Liver (tissue), 8 donors: ENCODE measurements at regions not wholly inside any gene's neighbourhood (a gene's known extent, or its start where the extent isn't known, plus 50 kb on each side); places are given as distances from the start of the nearest gene placed in this dataset.
A peak's percentile ranks its signal among the peaks of the same experiment; 100 is the strongest.

Experiments used
- DNase-seq: peaks from one replicate; pipeline ENCODE4 v3.0.0-alpha.2; 2017; ENCODE audit warnings: low spot score
- H3K27ac ChIP-seq, 2 donors: one replicate each; pipeline ENCODE4 v1.7.0; 2013; ENCODE audit warnings: inconsistent platforms in 2 of 2, low read length in 2 of 2, control low read depth in 1 of 2, low read depth in 1 of 2, mild to moderate bottlenecking in 1 of 2
- H3K27me3 ChIP-seq, 4 donors: one replicate each; pipeline versions ENCODE4 v1.6.1 to v1.7.0; 2013; ENCODE audit warnings: low read length in 3 of 4, inconsistent platforms in 1 of 4, mild to moderate bottlenecking in 1 of 4, moderate library complexity in 1 of 4; ENCODE audit not compliant: control insufficient read depth in 4 of 4, insufficient read depth in 4 of 4
- H3K36me3 ChIP-seq, 4 donors: one replicate each; pipeline versions ENCODE4 v1.6.1 to v1.7.0; 2013; ENCODE audit warnings: low read length in 3 of 4, mild to moderate bottlenecking in 3 of 4, low read depth in 1 of 4, moderate library complexity in 1 of 4; ENCODE audit not compliant: control insufficient read depth in 4 of 4, insufficient read depth in 3 of 4
- H3K4me1 ChIP-seq, 4 donors: one replicate each; pipeline versions ENCODE4 v1.6.1 to v1.7.0; 2013; ENCODE audit warnings: low read length in 3 of 4, mild to moderate bottlenecking in 3 of 4, moderate library complexity in 1 of 4; ENCODE audit not compliant: control insufficient read depth in 4 of 4, insufficient read depth in 4 of 4
- H3K4me3 ChIP-seq, 3 donors: one replicate each; pipeline versions ENCODE4 v1.6.1 to v1.7.0; 2013; ENCODE audit warnings: low read length in 3 of 3, control low read depth in 1 of 3, low read depth in 1 of 3, mild to moderate bottlenecking in 1 of 3
- H3K9ac ChIP-seq, 2 donors: one replicate each; pipeline ENCODE4 v1.7.0; 2013; ENCODE audit warnings: low read length in 2 of 2, mild to moderate bottlenecking in 2 of 2, moderate library complexity in 2 of 2, control low read depth in 1 of 2, low read depth in 1 of 2
- H3K9me3 ChIP-seq, 4 donors: one replicate each; pipeline versions ENCODE4 v1.6.1 to v1.7.0; 2013; ENCODE audit warnings: low read length in 3 of 4; ENCODE audit not compliant: control insufficient read depth in 4 of 4
- ATF3 ChIP-seq: IDR thresholded peaks from 2 replicates; pipeline ENCODE4 v1.6.1; 2016; ENCODE audit warnings: antibody characterized with exemption
- CTCF ChIP-seq: fragments of 150-350 bp; IDR thresholded peaks from 2 replicates; pipeline ENCODE4 v1.5.1; 2017; ENCODE audit warnings: improper control_type of control experiment, low read depth, low read length; ENCODE audit not compliant: missing input control
- EGR1 ChIP-seq, 2 donors: IDR thresholded peaks; 2 replicates each; pipeline ENCODE4 v1.6.1; 2016 to 2018; ENCODE audit warnings: antibody characterized with exemption in 2 of 2, low read depth in 2 of 2
- GABPA ChIP-seq, 2 donors: IDR thresholded peaks in 1 of 2; conservative IDR thresholded peaks in 1 of 2; 2 replicates each; pipeline ENCODE4 v1.6.1; 2016; ENCODE audit warnings: antibody characterized with exemption in 2 of 2, mild to moderate bottlenecking in 1 of 2, moderate library complexity in 1 of 2
- RAD21 ChIP-seq, 2 donors: IDR thresholded peaks; 2 replicates each; pipeline ENCODE4 v1.6.1; 2016; ENCODE audit warnings: antibody characterized with exemption in 2 of 2, mild to moderate bottlenecking in 2 of 2
- REST ChIP-seq: IDR thresholded peaks from 2 replicates; pipeline ENCODE4 v1.6.1; 2016; ENCODE audit warnings: antibody characterized with exemption, mild to moderate bottlenecking
- ZBTB33 ChIP-seq: IDR thresholded peaks from 2 replicates; pipeline ENCODE4 v1.6.1; 2016; ENCODE audit warnings: antibody characterized with exemption
- WGBS: extraction: QIAGEN DNeasy Blood & Tissue Kit; methylation state at CpG from one replicate; pipeline ENCODE4 v1.1.7; 2013; 5-methylcytosine and 5-hydroxymethylcytosine counted together
- donor health status: healthy.
- donor health status: healthy.
- donor health status: healthy.
- donor health status: healthy.
- donor health status: healthy.

GRCh38 chr6:56318851-56319250 is 71.5 kb upstream of the COL21A1 start:
- no peak overlapping the region for H3K27ac ChIP-seq
- no peaks in the 10 kb centered on the region for H3K27me3 ChIP-seq
- H3K36me3 ChIP-seq, result no peaks in the 10 kb centered on the region
- H3K9ac ChIP-seq, result no peak overlapping the region
- no peaks in the 10 kb centered on the region for H3K4me1 ChIP-seq
- TF ChIP-seq ATF3, result no peak
- no peak for TF ChIP-seq ZBTB33
- no peak for TF ChIP-seq REST
- WGBS, result 95% methylated on average over 2 of the region's 2 CpGs
- DNase-seq, result no peak
- no peak overlapping the region for H3K4me3 ChIP-seq
- H3K9me3 ChIP-seq, result no peaks in the 10 kb centered on the region

- no peak for TF ChIP-seq GABPA (IDR thresholded peaks at IDR 0.05 in 1 of 2, conservative IDR thresholded peaks at IDR 0.05 in 1 of 2)
- TF ChIP-seq EGR1 (IDR thresholded peaks at IDR 0.05; ENCODE audit: low read depth in 2 of 2), result no peak
- TF ChIP-seq ZBTB33, result no peak
- TF ChIP-seq CTCF, result peak; percentile 68
- peak; percentile 73 to 88 for TF ChIP-seq RAD21 (IDR thresholded peaks at IDR 0.05)
- Histone ChIP-seq H3K27ac (no peak overlapping the region), H3K9ac (no peak overlapping the region), H3K4me3 (no peak overlapping the region), H3K36me3 (no peaks in the 10 kb centered on the region), H3K4me1 (no peaks in the 10 kb centered on the region), H3K9me3 (no peaks in the 10 kb centered on the region), H3K27me3 (no peaks in the 10 kb centered on the region)
- no peak for DNase-seq
- WGBS, result 61% methylated on average over 11 of the region's 11 CpGs
Observed at GRCh38 chr6:56314683-56315523, 67.5 kb upstream of the COL21A1 start.
